Neural progenitor cell (in vitro differentiated cells): ENCODE measurements at regions not wholly inside any gene's neighbourhood (a gene's known extent, or its start where the extent isn't known, plus 50 kb on each side); places are given as distances from the start of the nearest gene placed in this dataset.

Experiments used
- EZH2 ChIP-seq: fragments of 200-600 bp; sonication (generic); IDR thresholded peaks from 2 replicates; pipeline ENCODE4 v1.6.1; 2017; ENCODE audit warnings: antibody characterized with exemption, mild to moderate bottlenecking, moderate library complexity
- TF ChIP-seq, protein P1 (sequence below): fragments of 200-600 bp; sonication (generic); IDR thresholded peaks from 2 replicates; pipeline ENCODE4 v1.5.1; 2017; ENCODE audit warnings: antibody characterized with exemption, mild to moderate bottlenecking

DNA sequence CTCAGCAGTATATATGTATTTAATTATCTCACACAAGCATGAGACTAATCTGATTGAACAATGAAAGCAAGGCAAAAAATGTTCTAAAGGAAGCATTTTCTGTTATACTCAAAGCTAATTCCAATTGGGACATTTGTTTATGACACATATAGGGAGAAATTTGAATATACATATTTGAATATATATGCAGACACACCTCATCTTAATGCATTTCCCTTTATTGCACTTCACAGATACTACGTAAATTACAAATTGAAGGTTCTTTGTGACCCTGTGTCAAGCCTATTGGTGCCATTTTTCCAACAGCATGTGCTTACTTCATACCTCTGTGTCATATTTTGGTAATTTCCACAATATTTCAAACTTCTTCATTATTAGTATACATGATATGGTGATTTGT is 132.1 kb upstream of the STEAP1 start:
- TF ChIP-seq EZH2: no peak
- TF ChIP-seq, protein P1, sequence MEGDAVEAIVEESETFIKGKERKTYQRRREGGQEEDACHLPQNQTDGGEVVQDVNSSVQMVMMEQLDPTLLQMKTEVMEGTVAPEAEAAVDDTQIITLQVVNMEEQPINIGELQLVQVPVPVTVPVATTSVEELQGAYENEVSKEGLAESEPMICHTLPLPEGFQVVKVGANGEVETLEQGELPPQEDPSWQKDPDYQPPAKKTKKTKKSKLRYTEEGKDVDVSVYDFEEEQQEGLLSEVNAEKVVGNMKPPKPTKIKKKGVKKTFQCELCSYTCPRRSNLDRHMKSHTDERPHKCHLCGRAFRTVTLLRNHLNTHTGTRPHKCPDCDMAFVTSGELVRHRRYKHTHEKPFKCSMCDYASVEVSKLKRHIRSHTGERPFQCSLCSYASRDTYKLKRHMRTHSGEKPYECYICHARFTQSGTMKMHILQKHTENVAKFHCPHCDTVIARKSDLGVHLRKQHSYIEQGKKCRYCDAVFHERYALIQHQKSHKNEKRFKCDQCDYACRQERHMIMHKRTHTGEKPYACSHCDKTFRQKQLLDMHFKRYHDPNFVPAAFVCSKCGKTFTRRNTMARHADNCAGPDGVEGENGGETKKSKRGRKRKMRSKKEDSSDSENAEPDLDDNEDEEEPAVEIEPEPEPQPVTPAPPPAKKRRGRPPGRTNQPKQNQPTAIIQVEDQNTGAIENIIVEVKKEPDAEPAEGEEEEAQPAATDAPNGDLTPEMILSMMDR: no peak
